Astrocyte (in vitro differentiated cells and primary cell): ENCODE measurements at regions not wholly inside any gene's neighbourhood (a gene's known extent, or its start where the extent isn't known, plus 50 kb on each side); places are given as distances from the start of the nearest gene placed in this dataset.

ENCODE experiments used
- EZH2 ChIP-seq: IDR thresholded peaks from 2 replicates; pipeline ENCODE4 v1.6.1; 2012; ENCODE audit warnings: mild to moderate bottlenecking, low read length, inconsistent platforms; ENCODE audit not compliant: insufficient read depth
- TF ChIP-seq, protein P1 (sequence below): IDR thresholded peaks from 2 replicates; pipeline ENCODE4 v1.5.1; 2011; ENCODE audit warnings: low read depth, mild to moderate bottlenecking, inconsistent platforms, low read length, moderate library complexity; ENCODE audit not compliant: insufficient read depth

DNA sequence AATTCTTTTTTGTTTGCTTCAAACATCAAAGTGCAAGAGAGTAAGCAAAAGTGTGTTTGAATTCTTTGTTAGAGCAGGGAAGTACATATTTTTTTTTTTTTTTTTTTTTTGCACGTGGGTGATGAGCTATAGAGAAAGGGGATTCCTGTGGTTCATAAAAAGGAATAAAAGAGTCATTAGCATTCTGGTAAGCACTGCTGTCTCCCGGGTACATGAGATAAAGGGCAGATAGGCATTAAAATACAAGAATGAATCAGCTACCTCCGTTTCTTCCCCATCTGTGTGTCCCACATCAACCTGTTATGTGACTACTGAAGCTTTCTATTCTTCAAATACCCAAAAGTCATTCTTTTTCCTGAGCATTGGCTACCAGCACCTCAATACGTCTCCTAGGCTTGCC lies 102.4 kb upstream of the SEMA3D start:
- no peak for TF ChIP-seq EZH2
- TF ChIP-seq, protein P1, sequence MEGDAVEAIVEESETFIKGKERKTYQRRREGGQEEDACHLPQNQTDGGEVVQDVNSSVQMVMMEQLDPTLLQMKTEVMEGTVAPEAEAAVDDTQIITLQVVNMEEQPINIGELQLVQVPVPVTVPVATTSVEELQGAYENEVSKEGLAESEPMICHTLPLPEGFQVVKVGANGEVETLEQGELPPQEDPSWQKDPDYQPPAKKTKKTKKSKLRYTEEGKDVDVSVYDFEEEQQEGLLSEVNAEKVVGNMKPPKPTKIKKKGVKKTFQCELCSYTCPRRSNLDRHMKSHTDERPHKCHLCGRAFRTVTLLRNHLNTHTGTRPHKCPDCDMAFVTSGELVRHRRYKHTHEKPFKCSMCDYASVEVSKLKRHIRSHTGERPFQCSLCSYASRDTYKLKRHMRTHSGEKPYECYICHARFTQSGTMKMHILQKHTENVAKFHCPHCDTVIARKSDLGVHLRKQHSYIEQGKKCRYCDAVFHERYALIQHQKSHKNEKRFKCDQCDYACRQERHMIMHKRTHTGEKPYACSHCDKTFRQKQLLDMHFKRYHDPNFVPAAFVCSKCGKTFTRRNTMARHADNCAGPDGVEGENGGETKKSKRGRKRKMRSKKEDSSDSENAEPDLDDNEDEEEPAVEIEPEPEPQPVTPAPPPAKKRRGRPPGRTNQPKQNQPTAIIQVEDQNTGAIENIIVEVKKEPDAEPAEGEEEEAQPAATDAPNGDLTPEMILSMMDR = no peak
